CD4-positive, alpha-beta T cell (primary cell): ENCODE measurements at regions not wholly inside any gene's neighbourhood (a gene's known extent, or its start where the extent isn't known, plus 50 kb on each side); places are given as distances from the start of the nearest gene placed in this dataset.

Experiments used
- ATAC-seq: fragments of 200-7000 bp; cut with Tn5 transposase; one replicate; pipeline ENCODE4 v1.10.0; 2022; ENCODE audit warnings: mild to moderate bottlenecking; ENCODE audit not compliant: poor library complexity
- CTCF ChIA-PET: fragments of 350-600 bp; sonication (Branson Sonifier 250); formaldehyde crosslinking; loops from one replicate; lab custom pipeline; 2021; ENCODE audit warnings: antibody characterized with exemption, inconsistent platforms; lab: Charles Lee
- POLR2A ChIA-PET: fragments of 350-600 bp; sonication (Branson Sonifier 250); formaldehyde crosslinking; loops from one replicate; lab custom pipeline; 2021; ENCODE audit warnings: antibody characterized with exemption, inconsistent platforms; lab: Charles Lee
- DNase-seq, 14 experiments: peaks; one replicate each; pipeline ENCODE4 v3.0.0-alpha.2; 2013 to 2020; ENCODE audit warnings: mixed read lengths in 2 of 14
- H3K27ac ChIP-seq, 2 donors: one replicate each; pipeline versions ENCODE4 v1.5.1 to v1.7.0; 2013; ENCODE audit warnings: low read length in 2 of 2, low read depth in 1 of 2, mild to moderate bottlenecking in 1 of 2
- H3K27me3 ChIP-seq, 2 experiments: 1 replicate in 1 of 2; 2 replicates in 1 of 2; pipeline versions ENCODE4 v1.6.1 to v1.7.0; 2013; ENCODE audit warnings: low read length in 2 of 2, control low read depth in 1 of 2, mild to moderate bottlenecking in 1 of 2, moderate library complexity in 1 of 2; ENCODE audit not compliant: insufficient read depth in 2 of 2, control insufficient read depth in 1 of 2
- H3K36me3 ChIP-seq: one replicate; pipeline ENCODE4 v1.6.1; 2013; ENCODE audit warnings: low read length, control low read depth; ENCODE audit not compliant: insufficient read depth
- H3K4me1 ChIP-seq: one replicate; pipeline ENCODE4 v1.6.1; 2013; ENCODE audit warnings: low read length, control low read depth; ENCODE audit not compliant: insufficient read depth
- H3K4me3 ChIP-seq: one replicate; pipeline ENCODE4 v1.5.1; 2013; ENCODE audit warnings: mild to moderate bottlenecking, low read length, moderate library complexity
- H3K9me3 ChIP-seq, 2 experiments: 1 replicate in 1 of 2; 2 replicates in 1 of 2; pipeline versions ENCODE4 v1.6.1 to v1.7.0; 2013; ENCODE audit warnings: low read length in 2 of 2, mild to moderate bottlenecking in 2 of 2, control low read depth in 1 of 2, moderate library complexity in 1 of 2; ENCODE audit not compliant: control insufficient read depth in 1 of 2, insufficient read depth in 1 of 2
- H3K27ac Mint-ChIP-seq: one replicate; pipeline ENCODE4 v1.8.0; 2020; ENCODE audit warnings: mixed read lengths
- H3K27me3 Mint-ChIP-seq: one replicate; pipeline ENCODE4 v1.8.0; 2021; ENCODE audit warnings: mixed read lengths
- H3K36me3 Mint-ChIP-seq: one replicate; pipeline ENCODE4 v1.8.0; 2021; ENCODE audit warnings: low read depth, mixed read lengths
- H3K4me1 Mint-ChIP-seq: one replicate; pipeline ENCODE4 v1.8.0; 2021; ENCODE audit warnings: low read depth, mixed read lengths
- H3K4me3 Mint-ChIP-seq: one replicate; pipeline ENCODE4 v1.8.0; 2020; ENCODE audit warnings: mild to moderate bottlenecking, mixed read lengths
- H3K9me3 Mint-ChIP-seq: one replicate; pipeline ENCODE4 v1.8.0; 2020; ENCODE audit warnings: mixed read lengths
- intact Hi-C, 2 experiments: fragments of 100-400 bp; cut with DNase I in 1 of 2; cut with micrococcal nuclease in 1 of 2; formaldehyde crosslinking; loops; one replicate each; pipeline versions ENCODE4 v1.15.1 to v1.9.0; 2023 to 2025; cut with DNase I, micrococcal nuclease
- TF ChIP-seq, protein P1 (sequence below): fragments of 200-600 bp; IDR thresholded peaks from one replicate; pipeline ENCODE4 v1.8.0; 2022; ENCODE audit warnings: antibody characterized with exemption, mild to moderate bottlenecking

DNA sequence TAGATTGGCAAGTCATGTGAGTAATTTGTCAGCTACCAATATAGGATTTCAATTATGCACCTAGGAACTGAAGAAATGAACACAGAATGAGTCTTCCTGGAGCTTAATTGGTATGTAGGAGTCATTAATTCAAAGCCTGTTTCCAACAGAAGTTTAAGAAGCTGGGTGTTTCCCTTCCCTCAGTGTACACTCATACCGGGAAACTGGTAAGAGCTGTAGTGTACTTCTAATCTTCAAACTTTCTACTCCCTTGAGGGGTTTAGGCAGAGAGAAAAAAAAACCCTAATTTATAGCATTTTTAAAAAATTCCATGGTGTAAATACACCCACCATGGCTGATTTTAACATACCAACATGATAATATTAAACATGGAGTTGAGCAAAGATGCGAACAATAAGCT lies 665.7 kb upstream of the SLITRK5 start:
- ChIA-PET POLR2A (no interaction called here), CTCF (no interaction called here)
- H3K27me3 Mint-ChIP-seq, result no peaks in the 10 kb centered on the region
- H3K9me3 ChIP-seq, result peaks cover 0 to 5% of the 10 kb centered on the region in 2 experiments
- no peaks in the 10 kb centered on the region for H3K36me3 Mint-ChIP-seq
- H3K4me1 Mint-ChIP-seq, result no peaks in the 10 kb centered on the region
- no peak overlapping the region for H3K4me3 ChIP-seq
- H3K27me3 ChIP-seq, result no peaks in the 10 kb centered on the region
- intact Hi-C loops, result no loop called here
- ATAC-seq, result no peak
- H3K27ac Mint-ChIP-seq, result no peak overlapping the region
- TF ChIP-seq, protein P1, sequence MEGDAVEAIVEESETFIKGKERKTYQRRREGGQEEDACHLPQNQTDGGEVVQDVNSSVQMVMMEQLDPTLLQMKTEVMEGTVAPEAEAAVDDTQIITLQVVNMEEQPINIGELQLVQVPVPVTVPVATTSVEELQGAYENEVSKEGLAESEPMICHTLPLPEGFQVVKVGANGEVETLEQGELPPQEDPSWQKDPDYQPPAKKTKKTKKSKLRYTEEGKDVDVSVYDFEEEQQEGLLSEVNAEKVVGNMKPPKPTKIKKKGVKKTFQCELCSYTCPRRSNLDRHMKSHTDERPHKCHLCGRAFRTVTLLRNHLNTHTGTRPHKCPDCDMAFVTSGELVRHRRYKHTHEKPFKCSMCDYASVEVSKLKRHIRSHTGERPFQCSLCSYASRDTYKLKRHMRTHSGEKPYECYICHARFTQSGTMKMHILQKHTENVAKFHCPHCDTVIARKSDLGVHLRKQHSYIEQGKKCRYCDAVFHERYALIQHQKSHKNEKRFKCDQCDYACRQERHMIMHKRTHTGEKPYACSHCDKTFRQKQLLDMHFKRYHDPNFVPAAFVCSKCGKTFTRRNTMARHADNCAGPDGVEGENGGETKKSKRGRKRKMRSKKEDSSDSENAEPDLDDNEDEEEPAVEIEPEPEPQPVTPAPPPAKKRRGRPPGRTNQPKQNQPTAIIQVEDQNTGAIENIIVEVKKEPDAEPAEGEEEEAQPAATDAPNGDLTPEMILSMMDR, result no peak
- no peak overlapping the region for H3K27ac ChIP-seq
- no peaks in the 10 kb centered on the region for H3K4me1 ChIP-seq
- no peaks in the 10 kb centered on the region for H3K36me3 ChIP-seq
- no peak overlapping the region for H3K4me3 Mint-ChIP-seq
- peaks cover 5% of the 10 kb centered on the region for H3K9me3 Mint-ChIP-seq
- DNase-seq, result no peak

GRCh38 chr13:87035526-87035925 lies 635.6 kb upstream of the SLITRK5 start:
- Histone ChIP-seq H3K36me3 (no peaks in the 10 kb centered on the region), H3K27me3 (no peaks in the 10 kb centered on the region), H3K27ac (no peak overlapping the region), H3K4me3 (no peak overlapping the region), H3K4me1 (no peaks in the 10 kb centered on the region), H3K9me3 (peaks cover 0 to 18% of the 10 kb centered on the region in 2 experiments)
- H3K36me3 Mint-ChIP-seq, result no peaks in the 10 kb centered on the region
- intact Hi-C loops, result no loop called here
- no peak overlapping the region for H3K4me3 Mint-ChIP-seq
- H3K27me3 Mint-ChIP-seq, result no peaks in the 10 kb centered on the region
- TF ChIP-seq, protein P1, result no peak
- no peak for DNase-seq
- no peak overlapping the region for H3K27ac Mint-ChIP-seq
- ChIA-PET CTCF (no interaction called here), POLR2A (no interaction called here)
- H3K9me3 Mint-ChIP-seq, result peaks cover 5% of the 10 kb centered on the region
- no peak for ATAC-seq
- no peaks in the 10 kb centered on the region for H3K4me1 Mint-ChIP-seq

- TF ChIP-seq, protein P1, result no peak
- no peak overlapping the region for H3K27ac ChIP-seq
- CTCF ChIA-PET, result no interaction called here
These were observed 628.2 kb upstream of the SLITRK5 start for GRCh38 chr13:87042946-87043345.

More at GRCh38 chr13:87042946-87043345, 628.2 kb upstream of the SLITRK5 start:
- DNase-seq, result no peak
- no peak for ATAC-seq
- H3K4me1 Mint-ChIP-seq, result no peaks in the 10 kb centered on the region
- H3K27ac Mint-ChIP-seq, result no peak overlapping the region
- POLR2A ChIA-PET, result no interaction called here
- Histone ChIP-seq H3K27me3 (no peaks in the 10 kb centered on the region), H3K4me3 (no peak overlapping the region), H3K9me3 (peaks cover 0 to 3% of the 10 kb centered on the region in 2 experiments), H3K4me1 (no peaks in the 10 kb centered on the region), H3K36me3 (no peaks in the 10 kb centered on the region)
- no peak overlapping the region for H3K4me3 Mint-ChIP-seq
- H3K9me3 Mint-ChIP-seq, result no peaks in the 10 kb centered on the region
- intact Hi-C loops, result no loop called here
- H3K27me3 Mint-ChIP-seq, result no peaks in the 10 kb centered on the region
- H3K36me3 Mint-ChIP-seq, result no peaks in the 10 kb centered on the region
